H1 (cell line): ENCODE measurements at regions not wholly inside any gene's neighbourhood (a gene's known extent, or its start where the extent isn't known, plus 50 kb on each side); places are given as distances from the start of the nearest gene placed in this dataset.

Source experiments
- CTCF ChIA-PET: fragments of 300-600 bp; sonication (Branson Sonifier 250); formaldehyde crosslinking; loops from one replicate; lab custom pipeline; 2021; ENCODE audit not compliant: partially characterized antibody; lab: Charles Lee
- POLR2A ChIA-PET: fragments of 300-600 bp; sonication (Branson Sonifier 250); formaldehyde crosslinking; loops from one replicate; lab custom pipeline; 2021; ENCODE audit warnings: inconsistent platforms; ENCODE audit not compliant: partially characterized antibody; lab: Charles Lee
- DNase-seq, 2 experiments: peaks; one replicate each; pipeline versions ENCODE4 v3.0.0 to v3.0.0-alpha.2; 2010 to 2022; ENCODE audit warnings: low spot score in 2 of 2, low read depth in 1 of 2, mixed read lengths in 1 of 2
- FAIRE-seq: peaks from 2 replicates; lab custom pipeline; 2011; peaks lifted over from hg19 to GRCh38; lab: Jason Lieb, UNC
- H2AFZ ChIP-seq: 2 replicates; pipeline ENCODE4 v1.8.1; 2012; ENCODE audit warnings: low read length, inconsistent platforms
- H2AK5ac ChIP-seq: 2 replicates; pipeline ENCODE4 v1.6.1; 2013; ENCODE audit warnings: low read depth, low read length
- H2BK120ac ChIP-seq: replicated peaks from 2 replicates; pipeline ENCODE3; 2013; ENCODE audit warnings: low read depth, low read length, inconsistent platforms
- H2BK12ac ChIP-seq: 2 replicates; pipeline ENCODE4 v1.6.1; 2013; ENCODE audit warnings: low read depth, low read length
- H2BK15ac ChIP-seq: 2 replicates; pipeline ENCODE4 v1.6.1; 2013; ENCODE audit warnings: low read length
- H2BK20ac ChIP-seq: 2 replicates; pipeline ENCODE4 v1.6.1; 2013; ENCODE audit warnings: low read length
- H2BK5ac ChIP-seq: 2 replicates; pipeline ENCODE4 v1.6.1; 2013; ENCODE audit warnings: low read depth, low read length
- H3K14ac ChIP-seq: 2 replicates; pipeline ENCODE4 v1.6.1; 2013; ENCODE audit warnings: inconsistent platforms; ENCODE audit not compliant: insufficient read length
- H3K18ac ChIP-seq: 2 replicates; pipeline ENCODE4 v1.6.1; 2013; ENCODE audit warnings: low read length; ENCODE audit errors: extremely low read depth
- H3K23ac ChIP-seq: 2 replicates; pipeline ENCODE4 v1.6.1; 2013; ENCODE audit warnings: inconsistent platforms; ENCODE audit not compliant: insufficient read length
- H3K23me2 ChIP-seq: 2 replicates; pipeline ENCODE4 v1.6.1; 2013; ENCODE audit warnings: low read depth, low read length
- H3K27ac ChIP-seq: 2 replicates; pipeline ENCODE4 v1.6.1; 2011; ENCODE audit warnings: low read depth, low read length, inconsistent platforms
- H3K27me3 ChIP-seq, 4 experiments: replicated peaks in 1 of 4; 1 replicate in 1 of 4; 2 replicates in 3 of 4; pipeline versions ENCODE4 v1.6.1 to v1.8.1; 2011 to 2013; ENCODE audit warnings: low read length in 3 of 4, mild to moderate bottlenecking in 3 of 4, inconsistent platforms in 2 of 4, mixed read lengths in 2 of 4, moderate library complexity in 1 of 4; ENCODE audit not compliant: control insufficient read depth in 3 of 4, insufficient read depth in 3 of 4; ENCODE audit errors: extremely low read depth in 1 of 4
- H3K36me3 ChIP-seq, 4 experiments: 2 replicates each; pipeline versions ENCODE4 v1.6.1 to v1.8.1; 2011 to 2013; ENCODE audit warnings: mild to moderate bottlenecking in 4 of 4, low read length in 3 of 4, moderate library complexity in 2 of 4, control low read depth in 1 of 4, inconsistent platforms in 1 of 4; ENCODE audit not compliant: insufficient read depth in 4 of 4, control insufficient read depth in 2 of 4
- H3K4ac ChIP-seq: replicated peaks from 2 replicates; pipeline ENCODE3; 2013; ENCODE audit warnings: low read length, low read depth, mixed read lengths, inconsistent platforms; ENCODE audit not compliant: insufficient read length
- H3K4me1 ChIP-seq, 4 experiments: replicated peaks in 1 of 4; 1 replicate in 1 of 4; 2 replicates in 3 of 4; pipeline versions ENCODE4 v1.6.1 to v1.8.1; 2011 to 2013; ENCODE audit warnings: low read length in 3 of 4, inconsistent platforms in 2 of 4, mixed read lengths in 1 of 4; ENCODE audit not compliant: insufficient read depth in 4 of 4, control insufficient read depth in 3 of 4
- H3K4me2 ChIP-seq, 2 experiments: 2 replicates each; pipeline versions ENCODE4 v1.6.1 to v1.8.1; 2011 to 2013; ENCODE audit warnings: low read depth in 2 of 2, low read length in 2 of 2, control low read depth in 1 of 2, inconsistent platforms in 1 of 2, mild to moderate bottlenecking in 1 of 2; ENCODE audit not compliant: insufficient read depth in 1 of 2
- H3K4me3 ChIP-seq, 4 experiments: fragments of 200-600, 300-600 bp in 1 of 4; sonication (generic), shearing (Covaris generic), sonication (Bioruptor Twin) in 1 of 4; 2 replicates each; pipeline versions ENCODE4 v1.5.1 to v1.8.1; 2011 to 2016; ENCODE audit warnings: low read length in 4 of 4, low read depth in 3 of 4, control low read depth in 2 of 4, inconsistent platforms in 2 of 4, mild to moderate bottlenecking in 2 of 4, mixed read lengths in 1 of 4, moderate library complexity in 1 of 4; ENCODE audit not compliant: insufficient read depth in 2 of 4; ENCODE audit errors: extremely low read depth in 1 of 4
- H3K56ac ChIP-seq: replicated peaks from 2 replicates; pipeline ENCODE3; 2013; ENCODE audit warnings: low read depth, mild to moderate bottlenecking, mixed read lengths, low read length, inconsistent platforms; ENCODE audit not compliant: insufficient read length
- H3K79me1 ChIP-seq: 2 replicates; pipeline ENCODE4 v1.6.1; 2013; ENCODE audit warnings: low read depth, low read length, control low read depth
- H3K79me2 ChIP-seq, 2 experiments: 2 replicates each; pipeline versions ENCODE4 v1.6.1 to v1.8.1; 2012 to 2013; ENCODE audit warnings: low read length in 2 of 2, mild to moderate bottlenecking in 2 of 2, inconsistent platforms in 1 of 2; ENCODE audit not compliant: insufficient read depth in 2 of 2, control insufficient read depth in 1 of 2
- H3K9ac ChIP-seq, 4 experiments: replicated peaks in 1 of 4; 1 replicate in 1 of 4; 2 replicates in 3 of 4; pipeline versions ENCODE4 v1.6.1 to v1.8.1; 2011 to 2013; ENCODE audit warnings: low read depth in 3 of 4, low read length in 3 of 4, control low read depth in 2 of 4, mild to moderate bottlenecking in 2 of 4, moderate library complexity in 2 of 4, inconsistent platforms in 1 of 4; ENCODE audit errors: extremely low read depth in 1 of 4
- H3K9me3 ChIP-seq, 2 experiments: 2 replicates each; pipeline versions ENCODE4 v1.6.1 to v1.8.1; 2012 to 2013; ENCODE audit warnings: mild to moderate bottlenecking in 2 of 2, moderate library complexity in 2 of 2, control low read depth in 1 of 2, inconsistent platforms in 1 of 2, low read depth in 1 of 2, low read length in 1 of 2, mixed read lengths in 1 of 2; ENCODE audit not compliant: insufficient read depth in 2 of 2
- H4K20me1 ChIP-seq, 2 experiments: replicated peaks in 1 of 2; 2 replicates each; pipeline versions ENCODE3 to v1.8.1; 2011 to 2013; ENCODE audit warnings: inconsistent platforms in 2 of 2, low read length in 2 of 2, mild to moderate bottlenecking in 1 of 2; ENCODE audit not compliant: insufficient read depth in 2 of 2, control insufficient read depth in 1 of 2
- H4K5ac ChIP-seq: 2 replicates; pipeline ENCODE4 v1.6.1; 2013; ENCODE audit warnings: low read length, low read depth, mixed read lengths, inconsistent platforms; ENCODE audit not compliant: insufficient read length
- H4K8ac ChIP-seq: 2 replicates; pipeline ENCODE4 v1.8.0; 2013; ENCODE audit warnings: mild to moderate bottlenecking, moderate library complexity, low read length, inconsistent platforms; ENCODE audit not compliant: insufficient read depth; ENCODE audit errors: extremely low read depth
- H4K91ac ChIP-seq: replicated peaks from 2 replicates; pipeline ENCODE3; 2013; ENCODE audit warnings: low read length, mixed read lengths, inconsistent platforms; ENCODE audit not compliant: insufficient read length
- ATF2 ChIP-seq: IDR thresholded peaks from 2 replicates; pipeline ENCODE4 v1.6.1; 2012; ENCODE audit warnings: low read length, inconsistent platforms
- CBX8 ChIP-seq: fragments of 300-800, 300-1000 bp; sonication (generic); IDR thresholded peaks from 2 replicates; pipeline ENCODE4 v1.7.1; 2016; ENCODE audit warnings: low read depth, low read length, borderline replicate concordance
- CTBP2 ChIP-seq: IDR thresholded peaks from 2 replicates; pipeline ENCODE4 v1.7.0; 2011; ENCODE audit warnings: borderline replicate concordance, mild to moderate bottlenecking, moderate library complexity, mixed read lengths, low read length; ENCODE audit not compliant: insufficient read depth, insufficient read length
- EZH2 ChIP-seq: fragments of 200-600 bp; sonication (generic); IDR thresholded peaks from 2 replicates; pipeline ENCODE4 v1.7.1; 2012; ENCODE audit warnings: low read depth, mild to moderate bottlenecking, moderate library complexity, low read length, inconsistent platforms; ENCODE audit not compliant: severe bottlenecking
- HDAC2 ChIP-seq, 2 experiments: fragments of 300-600 bp in 1 of 2; sonication (generic) in 1 of 2; IDR thresholded peaks; 2 replicates each; pipeline ENCODE4 v1.6.1; 2011 to 2012; ENCODE audit warnings: low read depth in 2 of 2, low read length in 2 of 2, mild to moderate bottlenecking in 2 of 2, moderate library complexity in 2 of 2, borderline replicate concordance in 1 of 2, inconsistent platforms in 1 of 2
- KDM1A ChIP-seq: fragments of 200-600, 300-600 bp; sonication (generic); IDR thresholded peaks from 2 replicates; pipeline ENCODE4 v1.7.1; 2016; ENCODE audit warnings: mild to moderate bottlenecking, low read length, borderline replicate concordance
- MAX ChIP-seq: IDR thresholded peaks from 2 replicates; pipeline ENCODE4 v1.6.1; 2012; ENCODE audit warnings: inconsistent platforms
- SIN3A ChIP-seq, 2 experiments: IDR thresholded peaks in 1 of 2; conservative IDR thresholded peaks in 1 of 2; 2 replicates each; pipeline ENCODE4 v1.6.1; 2011 to 2012; ENCODE audit warnings: low read length in 2 of 2, improper control_type of control experiment in 1 of 2, low read depth in 1 of 2, mild to moderate bottlenecking in 1 of 2
- TAF7 ChIP-seq: optimal IDR thresholded peaks from 2 replicates; pipeline ENCODE3; 2011; ENCODE audit warnings: low read depth, mild to moderate bottlenecking, inconsistent platforms, low read length, moderate library complexity, borderline replicate concordance
- WGBS, 2 experiments: shearing (Covaris generic) in 1 of 2; methylation state at CpG; one replicate each; pipeline versions ENCODE4 v1.1.6 to v1.1.7; 2013 to 2015; ENCODE audit warnings: low lambda C conversion rate in 2 of 2, mixed read lengths in 2 of 2, inconsistent platforms in 1 of 2, low coverage in 1 of 2, missing lambda C conversion rate in 1 of 2; ENCODE audit not compliant: insufficient replicate concordance in 2 of 2, insufficient coverage in 1 of 2, insufficient read length in 1 of 2; ENCODE audit errors: extremely low coverage in 1 of 2, missing lambda C conversion rate in 1 of 2; 5-methylcytosine and 5-hydroxymethylcytosine counted together

- Histone ChIP-seq H4K5ac (no peak overlapping the region), H2BK5ac (no peak overlapping the region), H3K9ac (no peak overlapping the region), H4K91ac (no peak overlapping the region), H3K27ac (no peak overlapping the region), H2BK12ac (no peak overlapping the region), H2AFZ (no peak overlapping the region), H2BK20ac (no peak overlapping the region), H4K8ac (no peak overlapping the region; the same call in 1 of the 2 replicates), H3K4me1 (no peaks in the 10 kb centered on the region), H3K14ac (no peak overlapping the region), H3K23me2 (no peaks in the 10 kb centered on the region), H3K4me2 (no peak overlapping the region), H3K79me2 (no peaks in the 10 kb centered on the region; a peak in 1 of 4 replicates), H3K36me3 (no peaks in the 10 kb centered on the region), H3K4me3 (no peak overlapping the region), H2BK120ac (no peak overlapping the region), H3K9me3 (no peaks in the 10 kb centered on the region), H3K4ac (no peak overlapping the region), H2BK15ac (no peak overlapping the region), H3K56ac (no peak overlapping the region), H3K18ac (no peak overlapping the region), H3K79me1 (0 out of 2 replicates have a peak, but pooled peaks cover 2% of the 10 kb centered on the region), H3K27me3 (no peaks in the 10 kb centered on the region), H2AK5ac (no peak overlapping the region), H3K23ac (no peak overlapping the region), H4K20me1 (no peaks in the 10 kb centered on the region)
- 92% methylated on average over 7 of the region's 7 CpGs; no CpG with 5 or more reads in 1 of the 2 experiments for WGBS, 2 experiments
- ChIA-PET CTCF (interaction anchor here (1.3 kb wide), 1 partner anchor 61 kb away, joined by 4 read pairs; no protein-coding TSS in a partner anchor), POLR2A (no interaction called here)
- DNase-seq = no peak
- FAIRE-seq = no peak
- TF ChIP-seq KDM1A (no peak), CTBP2 (no peak), MAX (no peak), EZH2 (no peak), CBX8 (no peak), SIN3A (conservative IDR thresholded peaks at IDR 0.05 in 1 of 2, IDR thresholded peaks at IDR 0.05 in 1 of 2; ENCODE audit: low read depth in 1 of 2, low read length in 2 of 2) (no peak), HDAC2 (IDR thresholded peaks at IDR 0.05; ENCODE audit: borderline replicate concordance in 1 of 2, low read depth in 2 of 2, low read length in 2 of 2) (no peak), ATF2 (no peak), TAF7 (no peak)
Measured at GRCh38 chr6:14945461-14946185, 300.2 kb upstream of the JARID2 start.
